T47D (cell line): ENCODE measurements at regions not wholly inside any gene's neighbourhood (a gene's known extent, or its start where the extent isn't known, plus 50 kb on each side); places are given as distances from the start of the nearest gene placed in this dataset.

Experiments used
- DNase-seq, 2 experiments: peaks; one replicate each; pipeline versions ENCODE4 v3.0.0 to v3.0.0-alpha.2; 2011 to 2012; ENCODE audit warnings: low read depth in 1 of 2, low spot score in 1 of 2
- JUND ChIP-seq: IDR thresholded peaks from 2 replicates; pipeline ENCODE4 v1.6.1; 2012; ENCODE audit warnings: low read depth
- in situ Hi-C: cut with HindIII; loops from 2 replicates; pipeline ENCODE4 v1.10.0; 2016; ENCODE audit warnings: low sequenced_read_pairs, low pct_unique_long_range_greater_than_20kb

GRCh38 chr2:129071531-129071930, 752.9 kb upstream of the HS6ST1 start:
- no peak for TF ChIP-seq JUND
- in situ Hi-C loops = no loop called here
- DNase-seq = no peak

GRCh38 chr2:129074298-129074920, 755.7 kb upstream of the HS6ST1 start:
- in situ Hi-C loops = no loop called here
- TF ChIP-seq JUND = no peak

GRCh38 chr2:129078548-129078947, 759.9 kb upstream of the HS6ST1 start:
- in situ Hi-C loops = no loop called here
- no peak for TF ChIP-seq JUND
- DNase-seq = no peak

More at GRCh38 chr2:129074298-129074920, 755.7 kb upstream of the HS6ST1 start:
- DNase-seq = no peak

- in situ Hi-C loops = no loop called here
- TF ChIP-seq JUND = no peak
- DNase-seq = no peak
These were observed 762.2 kb upstream of the HS6ST1 start for GRCh38 chr2:129080715-129081476.

- in situ Hi-C loops = no loop called here
- TF ChIP-seq JUND = no peak
- no peak for DNase-seq
These were observed 766.7 kb upstream of the HS6ST1 start for GRCh38 chr2:129085386-129085785.

- in situ Hi-C loops = no loop called here
- DNase-seq = peak in 1 of 2 experiments; percentile 52
- TF ChIP-seq JUND = no peak
These were observed 768.6 kb upstream of the HS6ST1 start for GRCh38 chr2:129087133-129087813.

- DNase-seq = no peak
- in situ Hi-C loops = no loop called here
- no peak for TF ChIP-seq JUND
These were observed 773.0 kb upstream of the HS6ST1 start for GRCh38 chr2:129091620-129092019.

- in situ Hi-C loops = no loop called here
- no peak for DNase-seq
- TF ChIP-seq JUND = no peak
These were observed 774.3 kb upstream of the HS6ST1 start for GRCh38 chr2:129092956-129093355.

- peak in 1 of 2 experiments; percentile 51 for DNase-seq
- TF ChIP-seq JUND = no peak
- in situ Hi-C loops = no loop called here
These were observed 782.5 kb upstream of the HS6ST1 start for GRCh38 chr2:129101186-129101585.

- DNase-seq = peak in 1 of 2 experiments; percentile 91
- TF ChIP-seq JUND = no peak
- in situ Hi-C loops = no loop called here
These were observed 785.5 kb upstream of the HS6ST1 start for GRCh38 chr2:129103936-129104878.

- TF ChIP-seq JUND = no peak
- DNase-seq = no peak
- in situ Hi-C loops = no loop called here
These were observed 793.5 kb upstream of the HS6ST1 start for GRCh38 chr2:129112181-129112580.

GRCh38 chr2:129113776-129114175, 795.1 kb upstream of the HS6ST1 start:
- DNase-seq = no peak
- TF ChIP-seq JUND = no peak
- in situ Hi-C loops = no loop called here
